ENCODE measurements at regions not wholly inside any gene's neighbourhood (a gene's known extent, or its start where the extent isn't known, plus 50 kb on each side); places are given as distances from the start of the nearest gene placed in this dataset.

- Histone ChIP-seq H3K9me2 (replicated peaks; ENCODE audit: insufficient read depth, low read length) (no peaks in the 10 kb centered on the region), H3K9me3 (replicated peaks; ENCODE audit: insufficient read depth, low read length) (no peaks in the 10 kb centered on the region), H2AFZ (ENCODE audit: low read length) (peak overlapping the region; percentile 69), H3K4me1 (ENCODE audit: low read length) (no peaks in the 10 kb centered on the region), H3K79me2 (ENCODE audit: low read length) (no peaks in the 10 kb centered on the region), H3K4me2 (ENCODE audit: low read depth, low read length) (peak overlapping the region; percentile 74; the same call in 1 of the 2 replicates), H3F3A (ENCODE audit: insufficient read depth, low read length) (no peaks in the 10 kb centered on the region), H3K27ac (ENCODE audit: low read length) (no peak overlapping the region), H3K27me3 (replicated peaks; ENCODE audit: insufficient read depth, low read length) (no peaks in the 10 kb centered on the region), H3K9ac (ENCODE audit: low read length) (no peak overlapping the region), H3K36me3 (replicated peaks; ENCODE audit: insufficient read depth, low read length) (no peaks in the 10 kb centered on the region), H4K20me1 (ENCODE audit: insufficient read depth, low read length) (no peaks in the 10 kb centered on the region), H3K4me3 (ENCODE audit: low read length) (peak overlapping the region; percentile 6; the same call in 1 of the 2 replicates)
- DNase-seq: peak; percentile 58
- TF ChIP-seq EZH2phosphoT487 (IDR thresholded peaks at IDR 0.05; ENCODE audit: low read length) (no peak), CTCF (IDR thresholded peaks at IDR 0.05; ENCODE audit: low read length) (peak; percentile 95), EZH2 (optimal IDR thresholded peaks at IDR 0.05; ENCODE audit: low read depth, low read length) (no peak)
Measured at GRCh38 chr18:47754311-47755101, 176.0 kb downstream of the SMAD2 start.

GRCh38 chr18:47752796-47753645 is 177.4 kb downstream of the SMAD2 start:
- Histone ChIP-seq H2AFZ (ENCODE audit: low read length) (no peak overlapping the region), H3K36me3 (replicated peaks; ENCODE audit: insufficient read depth, low read length) (no peaks in the 10 kb centered on the region), H3K4me1 (ENCODE audit: low read length) (no peaks in the 10 kb centered on the region), H3K27ac (ENCODE audit: low read length) (no peak overlapping the region), H3K27me3 (replicated peaks; ENCODE audit: insufficient read depth, low read length) (no peaks in the 10 kb centered on the region), H3K4me3 (ENCODE audit: low read length) (no peak overlapping the region), H3K9me2 (replicated peaks; ENCODE audit: insufficient read depth, low read length) (no peaks in the 10 kb centered on the region), H3K4me2 (ENCODE audit: low read depth, low read length) (no peak overlapping the region), H3K79me2 (ENCODE audit: low read length) (no peaks in the 10 kb centered on the region), H3F3A (ENCODE audit: insufficient read depth, low read length) (no peaks in the 10 kb centered on the region), H3K9ac (ENCODE audit: low read length) (no peak overlapping the region), H3K9me3 (replicated peaks; ENCODE audit: insufficient read depth, low read length) (no peaks in the 10 kb centered on the region), H4K20me1 (ENCODE audit: insufficient read depth, low read length) (no peaks in the 10 kb centered on the region)
- TF ChIP-seq EZH2 (optimal IDR thresholded peaks at IDR 0.05; ENCODE audit: low read depth, low read length) (no peak), CTCF (IDR thresholded peaks at IDR 0.05; ENCODE audit: low read length) (no peak), EZH2phosphoT487 (IDR thresholded peaks at IDR 0.05; ENCODE audit: low read length) (no peak)
- DNase-seq: no peak

- H3K4me2 ChIP-seq (ENCODE audit: low read depth, low read length): no peak overlapping the region
- H3K36me3 ChIP-seq (replicated peaks; ENCODE audit: insufficient read depth, low read length): no peaks in the 10 kb centered on the region
- TF ChIP-seq EZH2phosphoT487 (IDR thresholded peaks at IDR 0.05; ENCODE audit: low read length) (no peak), EZH2 (optimal IDR thresholded peaks at IDR 0.05; ENCODE audit: low read depth, low read length) (no peak), CTCF (IDR thresholded peaks at IDR 0.05; ENCODE audit: low read length) (no peak)
- no peak overlapping the region for H3K27ac ChIP-seq (ENCODE audit: low read length)
- no peaks in the 10 kb centered on the region for H3K9me2 ChIP-seq (replicated peaks; ENCODE audit: insufficient read depth, low read length)
- no peak overlapping the region for H2AFZ ChIP-seq (ENCODE audit: low read length)
- no peak overlapping the region for H3K4me3 ChIP-seq (ENCODE audit: low read length)
- H3K9me3 ChIP-seq (replicated peaks; ENCODE audit: insufficient read depth, low read length): no peaks in the 10 kb centered on the region
- no peaks in the 10 kb centered on the region for H3K79me2 ChIP-seq (ENCODE audit: low read length)
- no peaks in the 10 kb centered on the region for H4K20me1 ChIP-seq (ENCODE audit: insufficient read depth, low read length)
- H3K4me1 ChIP-seq (ENCODE audit: low read length): no peaks in the 10 kb centered on the region
- H3F3A ChIP-seq (ENCODE audit: insufficient read depth, low read length): no peaks in the 10 kb centered on the region
- H3K27me3 ChIP-seq (replicated peaks; ENCODE audit: insufficient read depth, low read length): no peaks in the 10 kb centered on the region
- no peak for DNase-seq
- H3K9ac ChIP-seq (ENCODE audit: low read length): no peak overlapping the region
Measured at GRCh38 chr18:47750889-47751423, 179.5 kb downstream of the SMAD2 start.

Measured in MM.1S (cell line).